Stimulated activated naive B cell treated with anti-CD40 and anti-IgM and Interleukin-4, amounts not matched to agents 10 μg/mL and 1 μg/mL and 100 μg/mL, for 72 hours (primary cell): ENCODE measurements at regions not wholly inside any gene's neighbourhood (a gene's known extent, or its start where the extent isn't known, plus 50 kb on each side); places are given as distances from the start of the nearest gene placed in this dataset.

Experiments used
- ATAC-seq, 2 donors: fragments of 150-1000 bp; cut with Tn5 transposase; replicated peaks; 2 replicates each; pipeline ENCODE4 v1.10.0; 2021; ENCODE audit warnings: moderate library complexity in 1 of 2
- DNase-seq: peaks from one replicate; pipeline ENCODE4 v3.0.0; 2021
- H3K27ac Mint-ChIP-seq: one replicate; pipeline ENCODE4 v1.8.0; 2022; ENCODE audit warnings: mild to moderate bottlenecking, mixed read lengths
- H3K27me3 Mint-ChIP-seq, 2 donors: one replicate each; pipeline ENCODE4 v1.8.0; 2022; ENCODE audit warnings: mixed read lengths in 2 of 2
- H3K36me3 Mint-ChIP-seq, 2 donors: one replicate each; pipeline ENCODE4 v1.8.0; 2022; ENCODE audit warnings: mixed read lengths in 2 of 2, mild to moderate bottlenecking in 1 of 2
- H3K4me1 Mint-ChIP-seq, 2 donors: one replicate each; pipeline ENCODE4 v1.8.0; 2022; ENCODE audit warnings: mixed read lengths in 2 of 2, mild to moderate bottlenecking in 1 of 2
- H3K4me3 Mint-ChIP-seq, 2 donors: one replicate each; pipeline ENCODE4 v1.8.0; 2022; ENCODE audit warnings: mild to moderate bottlenecking in 2 of 2, mixed read lengths in 2 of 2, moderate library complexity in 1 of 2
- H3K9me3 Mint-ChIP-seq, 2 donors: one replicate each; pipeline ENCODE4 v1.8.0; 2022; ENCODE audit warnings: mixed read lengths in 2 of 2, mild to moderate bottlenecking in 1 of 2

GRCh38 chr14:94677747-94678146 lies 65.6 kb downstream of the SERPINA3 start:
- Mint-ChIP-seq H3K27ac (no peak overlapping the region), H3K4me1 (no peaks in the 10 kb centered on the region), H3K4me3 (no peak overlapping the region), H3K9me3 (peaks cover 0 to 2% of the 10 kb centered on the region in 2 donors), H3K27me3 (peaks cover 11 to 18% of the 10 kb centered on the region in 2 donors), H3K36me3 (no peaks in the 10 kb centered on the region)
- ATAC-seq = no peak
- no peak for DNase-seq

GRCh38 chr14:94677213-94677612 lies 65.0 kb downstream of the SERPINA3 start:
- H3K36me3 Mint-ChIP-seq = no peaks in the 10 kb centered on the region
- no peak overlapping the region for H3K4me3 Mint-ChIP-seq
- peaks cover 11 to 18% of the 10 kb centered on the region in 2 donors for H3K27me3 Mint-ChIP-seq
- no peaks in the 10 kb centered on the region for H3K4me1 Mint-ChIP-seq
- peaks cover 0 to 2% of the 10 kb centered on the region in 2 donors for H3K9me3 Mint-ChIP-seq
- H3K27ac Mint-ChIP-seq = no peak overlapping the region
- DNase-seq (no peak), ATAC-seq (no peak)

DNA sequence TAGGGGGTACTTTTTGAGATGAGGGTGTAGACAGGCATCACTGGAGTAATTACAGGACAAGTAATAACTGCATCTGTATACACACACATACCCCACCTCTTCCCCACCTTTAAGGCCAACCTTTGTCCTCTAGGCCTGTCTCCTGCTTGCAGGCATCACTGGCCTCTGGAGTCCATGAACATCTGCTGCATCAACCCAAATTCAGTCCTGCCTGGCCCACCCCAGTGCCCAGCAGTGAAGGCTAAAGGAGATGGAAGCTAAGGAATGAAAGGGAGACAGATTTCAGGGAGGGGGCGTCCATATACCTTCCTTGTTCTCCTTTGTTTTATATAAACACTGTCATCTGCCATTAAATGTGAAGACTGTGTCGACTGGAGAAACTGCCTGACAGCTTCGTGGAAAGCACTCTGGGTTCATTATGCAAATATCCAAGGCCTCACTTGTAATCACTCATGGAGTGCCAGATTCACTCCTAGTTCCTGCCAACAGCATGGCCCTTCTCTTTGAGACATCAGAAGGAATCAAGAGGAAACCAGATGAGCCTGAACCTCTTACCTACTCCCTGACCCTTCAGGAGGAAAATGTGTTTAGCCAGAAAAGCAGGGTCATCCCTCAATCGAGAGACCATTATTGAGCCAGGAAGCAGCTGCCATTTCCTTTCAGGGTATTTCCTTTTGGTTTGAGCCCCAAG lies 64.4 kb downstream of the SERPINA3 start:
- Mint-ChIP-seq H3K9me3 (peaks cover 0 to 2% of the 10 kb centered on the region in 2 donors), H3K27me3 (peaks cover 11 to 17% of the 10 kb centered on the region in 2 donors), H3K4me1 (no peaks in the 10 kb centered on the region), H3K36me3 (no peaks in the 10 kb centered on the region), H3K27ac (no peak overlapping the region), H3K4me3 (no peak overlapping the region)
- DNase-seq = no peak
- no peak for ATAC-seq

GRCh38 chr14:94675036-94675435 lies 62.8 kb downstream of the SERPINA3 start:
- no peak overlapping the region for H3K4me3 Mint-ChIP-seq

GRCh38 chr14:94673781-94674231 lies 61.6 kb downstream of the SERPINA3 start:
- H3K27me3 Mint-ChIP-seq = peaks cover 13 to 20% of the 10 kb centered on the region in 2 donors
- no peak overlapping the region for H3K4me3 Mint-ChIP-seq
- H3K36me3 Mint-ChIP-seq = no peaks in the 10 kb centered on the region
- H3K9me3 Mint-ChIP-seq = no peaks in the 10 kb centered on the region
- DNase-seq (no peak), ATAC-seq (no peak)
- no peak overlapping the region for H3K27ac Mint-ChIP-seq
- no peaks in the 10 kb centered on the region for H3K4me1 Mint-ChIP-seq

More at GRCh38 chr14:94675036-94675435, 62.8 kb downstream of the SERPINA3 start:
- peaks cover 9 to 16% of the 10 kb centered on the region in 2 donors for H3K27me3 Mint-ChIP-seq
- no peak overlapping the region for H3K27ac Mint-ChIP-seq
- no peaks in the 10 kb centered on the region for H3K9me3 Mint-ChIP-seq
- H3K36me3 Mint-ChIP-seq = no peaks in the 10 kb centered on the region
- no peaks in the 10 kb centered on the region for H3K4me1 Mint-ChIP-seq
- ATAC-seq = no peak
- no peak for DNase-seq
